HG03066 (cell line): ENCODE measurements at regions not wholly inside any gene's neighbourhood (a gene's known extent, or its start where the extent isn't known, plus 50 kb on each side); places are given as distances from the start of the nearest gene placed in this dataset.
"Not testable (repeated sequence)": the region's sequence is repeated elsewhere in the genome, so short reads cannot be mapped to it uniquely, and the experiment has no call there.

ENCODE experiments used
- ATAC-seq: cut with Tn5 transposase; IDR thresholded peaks from one replicate; pipeline ENCODE4 v1.9.1; 2021; ENCODE audit warnings: low read depth; ENCODE audit not compliant: unreplicated experiment

DNA sequence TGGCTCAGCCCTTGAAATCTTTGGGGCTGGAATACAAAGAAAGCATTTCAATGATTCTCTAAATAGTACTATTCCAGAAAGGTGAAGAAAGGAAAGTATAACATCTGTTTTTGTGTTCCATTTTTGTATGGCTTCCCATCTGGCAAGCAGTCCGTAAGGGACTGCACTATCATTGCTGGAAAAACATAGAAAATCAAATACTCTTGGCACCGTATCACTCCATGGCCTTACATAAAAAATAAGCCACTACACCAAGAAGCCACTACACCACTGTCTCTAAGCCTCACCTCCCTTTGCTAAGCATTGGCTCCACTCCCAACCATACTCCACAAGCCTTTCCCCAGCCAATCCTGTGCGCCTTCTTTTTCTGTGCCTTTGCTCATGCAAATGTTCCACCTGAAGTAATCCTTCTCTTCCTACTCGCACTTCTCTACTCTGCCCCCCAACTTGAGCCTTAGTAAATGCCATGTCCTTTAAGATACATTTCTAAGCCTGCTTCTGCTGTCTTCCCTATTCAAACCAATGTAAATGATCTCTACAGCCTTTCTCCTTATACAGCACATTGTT lies 454.6 kb upstream of the TUSC1 start:
- ATAC-seq = no peak

DNA sequence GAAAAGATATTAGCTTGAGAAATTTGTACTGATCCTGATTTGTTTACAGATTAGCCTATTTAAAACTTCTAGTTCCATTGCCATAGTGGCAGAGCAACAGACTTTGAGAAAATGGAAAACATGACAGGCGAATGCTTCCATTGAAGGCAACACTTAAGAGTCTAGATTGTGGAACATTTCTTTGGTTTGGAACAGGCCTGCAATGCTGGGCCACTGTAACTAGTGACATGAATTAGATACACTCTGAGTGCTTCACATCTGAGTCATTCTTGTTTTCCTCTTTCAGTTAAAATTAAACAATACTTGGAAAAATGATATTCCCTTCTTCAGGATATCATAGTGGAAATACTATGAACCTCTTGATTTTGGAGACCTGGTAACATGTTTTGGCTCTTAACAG lies 453.6 kb upstream of the TUSC1 start:
- no peak for ATAC-seq

DNA sequence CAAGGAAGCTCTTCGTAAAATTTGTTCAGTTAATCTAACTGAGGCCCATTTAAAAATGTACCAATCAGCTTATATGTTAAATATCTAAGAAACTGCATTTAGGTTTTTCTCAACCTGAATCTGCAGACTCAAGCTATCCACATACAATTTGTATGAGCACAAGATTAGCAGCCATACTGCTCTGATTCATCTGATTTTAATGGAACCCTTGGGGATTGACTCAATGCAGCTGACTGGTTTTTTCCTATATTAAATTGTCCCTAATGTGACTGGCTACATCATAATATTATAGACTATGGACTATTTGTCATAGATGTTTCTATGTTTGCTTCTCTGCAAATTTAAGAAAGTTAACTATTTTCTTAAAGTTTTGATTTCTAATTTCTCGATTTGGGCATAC lies 451.0 kb upstream of the TUSC1 start:
- ATAC-seq = no peak

DNA sequence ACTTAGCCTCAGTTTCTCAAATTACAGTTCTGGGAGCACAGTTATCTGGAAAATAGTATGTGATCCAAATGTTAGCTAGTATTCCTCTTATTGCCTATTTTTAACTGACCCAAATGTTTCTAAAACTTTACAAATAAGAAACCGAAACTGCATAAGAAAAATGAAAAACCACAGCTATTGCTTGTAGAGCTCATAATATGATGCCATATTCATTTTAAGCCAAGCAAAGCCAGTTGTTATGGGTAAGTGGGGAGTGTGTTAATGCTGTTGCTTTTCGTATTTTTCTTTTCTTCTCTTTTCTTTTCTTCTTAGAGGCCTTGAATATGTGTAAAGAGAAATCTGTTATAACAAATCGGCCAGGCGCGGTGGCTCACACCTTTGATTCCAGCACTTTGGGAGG lies 447.4 kb upstream of the TUSC1 start:
- ATAC-seq = no peak

DNA sequence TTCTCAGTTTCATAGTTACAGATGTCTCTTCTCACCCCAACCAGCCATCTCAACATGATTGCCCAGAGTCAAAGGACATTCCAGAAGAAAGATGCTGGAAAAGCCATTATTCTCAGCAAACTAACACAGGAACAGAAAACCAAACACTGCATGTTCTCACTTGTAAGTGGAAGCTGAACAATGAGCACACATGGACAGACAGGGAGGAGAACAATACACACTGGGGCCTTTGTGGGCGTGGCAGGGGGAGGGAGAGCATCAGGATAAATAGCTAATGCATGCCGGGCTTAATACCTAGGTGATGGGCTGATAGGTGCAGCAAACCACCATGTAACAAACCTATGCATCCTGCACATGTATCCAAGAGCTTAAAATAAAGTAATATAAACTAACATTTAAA lies 437.8 kb upstream of the TUSC1 start:
- not testable (repeated sequence) for ATAC-seq

DNA sequence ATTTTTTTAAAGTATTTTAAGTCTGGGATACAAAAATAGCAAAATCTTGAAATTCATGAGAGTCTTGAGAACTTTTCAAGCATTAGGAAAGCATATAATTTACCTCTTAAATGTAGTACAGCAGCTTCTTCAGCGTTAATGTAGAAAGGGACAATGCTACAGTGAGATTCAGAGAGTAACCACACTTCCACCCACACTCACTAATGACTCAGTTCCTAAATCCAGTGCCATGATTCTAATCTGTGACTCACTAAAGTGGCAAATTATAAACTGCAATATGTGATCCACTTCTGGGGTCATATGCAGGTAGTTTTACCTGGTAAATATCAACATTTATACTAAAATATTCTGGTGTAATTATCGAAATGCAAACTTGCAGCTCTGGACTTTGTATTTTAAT lies 434.5 kb upstream of the TUSC1 start:
- no peak for ATAC-seq

DNA sequence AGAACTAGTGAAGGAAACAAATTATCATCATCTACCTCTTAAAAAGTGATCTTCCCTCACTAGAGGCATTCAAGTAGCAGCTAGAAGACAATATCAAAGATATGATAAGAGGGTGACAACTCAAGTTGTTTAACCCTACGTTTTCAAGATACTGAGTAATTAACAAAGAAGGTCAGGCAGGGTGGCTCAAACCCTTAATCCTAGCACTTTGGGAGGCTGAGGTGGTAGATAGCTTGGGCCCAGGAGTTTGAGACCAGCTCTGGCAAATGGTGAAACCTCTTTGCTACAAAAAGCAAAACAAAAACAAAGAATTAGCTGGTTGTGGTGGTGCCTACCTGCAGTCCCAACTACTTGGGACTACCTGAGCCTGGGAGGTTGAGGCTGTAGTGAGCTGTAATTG lies 408.2 kb upstream of the TUSC1 start:
- no peak for ATAC-seq

DNA sequence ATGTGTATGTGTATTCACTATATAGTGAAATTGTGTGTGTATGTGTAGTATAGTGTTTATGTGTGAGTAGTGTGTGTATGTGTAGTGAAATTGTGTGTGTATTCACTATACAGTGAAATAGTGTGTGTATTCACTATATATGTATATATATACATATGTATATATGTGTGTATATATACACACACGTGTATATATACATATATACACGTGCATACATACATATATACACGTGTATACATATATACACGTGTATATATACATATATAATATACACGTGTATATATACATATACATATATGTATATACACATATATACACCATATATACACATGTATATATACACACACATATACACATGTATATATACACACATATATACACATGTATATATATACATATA lies 403.6 kb upstream of the TUSC1 start:
- no peak for ATAC-seq

DNA sequence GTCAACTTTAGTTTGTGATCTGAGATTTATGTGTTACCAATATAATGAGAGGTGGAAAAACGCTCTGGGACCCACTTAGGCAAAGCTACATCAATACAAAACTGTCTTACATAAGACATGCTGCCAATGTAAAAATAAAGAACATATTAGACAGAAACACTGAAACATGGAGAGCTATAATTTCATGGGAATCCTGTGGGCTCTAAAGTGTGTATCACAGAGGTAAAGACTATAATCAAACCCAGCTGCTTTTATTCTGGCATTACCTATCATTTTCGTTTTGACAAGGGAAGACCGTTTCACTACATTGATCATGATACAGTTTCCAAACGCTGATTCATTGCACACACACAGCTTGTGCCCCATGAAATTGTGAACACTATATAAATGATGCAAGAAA lies 400.5 kb upstream of the TUSC1 start:
- ATAC-seq = no peak

DNA sequence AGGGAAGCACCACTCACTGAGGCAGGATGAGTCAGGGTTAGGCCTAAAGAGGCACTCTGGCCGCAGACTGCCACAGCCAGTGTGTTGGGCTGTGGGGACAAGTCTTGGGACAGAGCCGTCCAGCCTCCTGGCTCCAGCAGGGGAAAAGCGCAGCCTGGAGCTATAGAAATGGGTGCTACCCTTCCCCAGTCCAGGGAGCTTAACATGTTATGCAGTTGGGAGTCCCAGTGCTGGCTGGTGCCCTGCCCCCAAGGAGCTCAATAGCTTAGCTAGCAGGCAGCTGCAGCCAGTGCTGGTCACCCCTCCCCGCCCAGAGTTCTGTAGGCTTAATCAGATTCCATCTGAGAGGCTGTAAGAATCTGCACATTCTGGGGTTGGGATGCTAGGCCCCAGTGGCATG lies 399.6 kb upstream of the TUSC1 start:
- no peak for ATAC-seq

DNA sequence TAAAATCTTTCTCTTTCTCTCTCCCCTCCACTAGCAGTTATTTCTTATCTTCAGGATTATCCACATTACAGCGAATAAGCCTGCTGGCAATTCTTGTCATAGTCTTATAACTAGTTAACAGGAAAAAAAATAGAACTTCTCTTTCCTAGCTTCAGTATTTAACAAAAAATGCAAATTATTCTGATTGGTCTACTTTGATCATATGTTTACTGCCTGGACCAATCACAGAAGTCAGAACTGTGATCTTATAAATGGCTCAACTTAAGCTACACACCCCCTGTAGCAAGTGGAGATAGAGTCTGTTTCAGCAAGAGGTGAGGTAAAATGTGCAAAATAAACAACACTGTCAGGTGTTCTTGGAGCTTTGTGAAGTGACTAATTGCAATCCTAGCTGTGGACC lies 389.4 kb upstream of the TUSC1 start:
- no peak for ATAC-seq

DNA sequence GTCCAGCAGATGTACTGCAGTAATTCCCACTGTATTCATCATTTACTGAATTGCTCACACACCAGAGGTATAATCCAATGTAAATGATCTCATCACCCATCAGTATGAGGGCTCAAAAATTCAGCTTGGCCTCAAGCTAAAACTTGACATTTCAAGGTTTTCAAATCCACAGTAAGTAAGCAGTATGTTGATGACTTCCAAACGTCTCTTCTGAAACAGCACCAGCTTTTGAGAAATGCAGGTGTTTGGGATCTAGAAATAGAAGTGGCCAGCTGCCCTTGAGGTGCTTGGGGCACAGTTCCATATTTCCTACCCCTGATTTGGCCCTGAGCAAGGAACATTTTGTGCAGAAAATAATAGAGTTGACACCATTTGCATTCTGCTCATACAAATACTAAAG lies 388.0 kb upstream of the TUSC1 start:
- ATAC-seq = no peak

DNA sequence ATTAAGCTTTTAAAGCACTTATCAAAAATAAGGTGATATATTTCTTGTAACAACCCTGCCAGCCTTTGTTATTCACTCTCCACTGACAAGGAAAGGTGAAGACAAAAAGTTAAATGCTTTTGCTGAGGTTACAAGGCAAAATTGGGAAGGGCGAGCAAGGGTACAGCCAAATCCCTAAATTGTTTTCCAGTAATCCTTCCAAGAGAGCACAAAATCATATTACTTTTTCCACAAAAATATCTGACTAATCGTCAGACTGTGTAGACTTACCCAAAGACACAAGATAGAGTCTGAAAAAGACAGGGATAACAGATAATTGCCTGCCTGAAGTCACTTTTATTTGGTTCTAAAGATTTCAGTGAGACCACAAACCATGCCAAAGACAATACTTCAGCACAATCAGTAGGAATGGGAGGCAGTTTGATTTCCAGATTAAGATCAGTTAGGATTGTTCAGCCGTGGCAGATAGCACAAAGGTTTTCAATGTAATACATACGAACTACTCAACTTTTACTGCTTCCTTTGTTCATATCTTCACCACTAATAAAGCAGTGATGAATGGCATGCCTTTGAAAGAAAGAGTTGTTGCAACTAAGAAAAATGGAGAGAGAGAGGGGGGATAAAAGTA lies 383.8 kb upstream of the TUSC1 start:
- ATAC-seq = no peak

DNA sequence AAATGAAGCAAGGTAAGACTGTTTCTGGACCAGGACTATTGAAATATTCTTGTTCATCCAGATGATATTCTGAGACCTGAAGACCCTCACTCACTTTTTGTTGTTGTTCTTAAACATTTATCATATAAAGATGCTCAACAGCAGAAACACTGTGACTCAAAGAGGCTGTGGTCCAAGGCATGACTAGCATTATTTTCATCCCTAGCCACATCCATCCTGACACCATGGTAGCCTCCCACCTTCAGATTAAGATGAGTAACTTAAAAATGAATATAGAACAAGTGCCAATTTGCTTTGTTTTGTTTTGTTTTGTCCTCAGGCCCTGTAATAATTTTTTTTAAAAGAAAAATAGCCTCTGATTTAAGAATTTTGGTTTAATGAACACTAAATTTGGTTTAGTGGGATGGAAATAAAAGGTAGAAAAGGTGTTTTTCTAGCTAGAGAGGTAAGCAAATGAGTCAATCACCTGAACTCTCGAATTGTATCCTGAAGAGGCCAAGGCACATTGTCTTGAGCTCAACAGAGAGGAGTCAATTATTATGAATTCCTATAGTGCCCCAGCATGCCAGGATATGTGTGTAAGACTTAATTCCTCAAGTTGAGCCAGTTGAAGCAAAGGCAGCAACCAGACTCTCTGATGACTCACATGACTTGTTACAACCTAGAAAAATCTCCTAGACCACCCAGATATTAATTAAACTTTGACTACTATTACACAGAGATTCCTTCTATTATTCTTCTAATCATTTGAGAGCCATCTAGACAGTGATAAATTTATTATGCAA lies 380.1 kb upstream of the TUSC1 start:
- ATAC-seq = no peak

DNA sequence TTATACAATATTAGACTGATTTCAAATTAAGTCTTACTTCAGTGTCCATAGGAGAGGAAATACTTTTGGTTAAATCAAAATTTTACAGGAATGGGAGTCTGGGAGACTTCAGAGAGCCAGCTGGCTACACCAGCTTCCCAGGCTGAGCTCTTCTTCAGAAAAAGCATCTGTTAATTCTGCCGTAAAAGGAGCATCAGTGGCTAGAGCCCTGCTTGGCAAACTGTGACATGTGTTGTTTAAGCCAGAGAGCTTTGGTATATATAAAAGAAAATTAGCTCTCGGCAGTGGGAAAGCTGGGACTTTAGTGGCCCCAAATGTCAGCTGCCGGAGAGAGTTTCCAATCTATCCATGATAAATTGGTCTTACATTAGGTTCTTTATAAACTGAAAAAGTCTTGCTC lies 378.8 kb upstream of the TUSC1 start:
- ATAC-seq = no peak

DNA sequence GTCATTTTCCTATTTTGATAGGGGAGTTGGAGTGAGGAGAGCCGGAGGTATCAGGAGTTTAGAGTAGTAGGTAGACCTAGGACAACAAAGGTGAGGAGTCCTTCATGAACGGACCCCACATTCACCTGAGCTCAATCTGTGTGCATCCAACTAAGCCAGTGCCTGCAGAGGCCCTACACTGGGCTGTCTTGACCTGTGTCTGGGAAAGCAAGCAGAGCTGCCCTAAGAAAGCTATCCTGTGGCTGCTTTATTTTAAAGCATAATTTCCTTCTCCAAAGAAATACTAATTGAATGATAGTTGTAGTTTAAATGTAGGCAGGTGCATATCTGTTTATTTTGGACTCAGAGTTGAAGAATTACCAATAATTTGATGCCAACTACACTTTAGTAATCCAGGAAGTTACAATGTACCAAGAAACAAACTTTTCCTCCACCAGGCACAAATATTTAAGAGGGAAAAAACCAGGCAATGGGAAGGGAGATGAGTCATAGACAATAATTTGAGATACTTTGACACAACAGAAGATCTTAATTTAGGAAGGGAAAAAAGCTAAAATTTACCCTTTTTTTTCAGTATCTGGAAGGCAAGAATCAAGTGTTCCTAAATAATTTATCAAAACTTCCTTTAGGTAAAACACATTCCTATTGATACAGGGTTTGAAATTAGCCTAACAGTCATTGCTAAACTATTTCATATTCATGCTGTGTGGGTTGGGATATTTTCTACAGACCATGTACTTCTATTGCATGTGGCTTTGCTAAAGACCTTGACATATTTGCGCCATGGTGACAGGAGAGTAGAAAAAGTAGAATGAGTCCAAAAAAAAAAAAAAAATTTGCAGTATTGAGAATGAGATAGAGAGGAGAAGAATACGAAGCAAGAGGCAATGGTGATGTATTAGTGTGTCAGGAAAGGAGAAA lies 376.6 kb upstream of the TUSC1 start:
- no peak for ATAC-seq

DNA sequence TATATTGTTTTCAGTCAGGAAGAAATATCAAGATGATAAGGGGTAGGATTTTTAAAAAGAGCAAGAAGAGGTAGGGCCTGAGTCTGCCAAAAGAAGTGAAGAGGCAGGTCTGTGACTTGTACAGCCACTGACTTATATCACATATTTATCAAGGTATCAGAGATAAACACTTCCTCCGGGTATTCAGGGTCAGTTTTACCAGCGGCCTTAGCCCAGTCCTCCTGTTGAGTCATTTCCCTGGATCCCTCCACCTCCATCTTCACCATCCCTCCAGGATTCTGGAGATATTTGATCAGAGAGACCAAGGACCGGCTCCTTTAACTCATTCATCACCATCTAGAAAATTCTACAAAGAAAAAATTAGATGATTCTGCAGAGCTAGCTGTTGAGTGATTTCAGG lies 375.7 kb upstream of the TUSC1 start:
- ATAC-seq = no peak

DNA sequence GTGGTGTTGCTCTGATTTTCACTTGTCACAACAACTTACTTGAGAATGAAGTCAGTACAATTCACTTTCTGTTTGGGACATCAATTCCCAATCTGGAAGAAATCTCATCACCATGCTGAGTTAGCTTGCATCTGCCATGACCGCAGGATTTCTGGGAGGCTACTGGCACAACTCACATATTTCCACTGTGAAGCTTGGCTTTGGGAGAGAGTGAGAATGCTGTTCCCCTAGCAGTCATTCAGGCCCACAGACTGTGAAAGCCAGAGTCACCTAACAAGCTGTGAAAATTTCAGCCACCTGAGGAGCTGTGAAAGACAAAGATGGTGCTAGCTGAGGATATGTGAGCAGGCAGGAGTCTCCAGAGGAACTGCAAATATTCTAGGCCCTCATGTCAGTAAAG lies 365.2 kb upstream of the TUSC1 start:
- ATAC-seq = no peak

DNA sequence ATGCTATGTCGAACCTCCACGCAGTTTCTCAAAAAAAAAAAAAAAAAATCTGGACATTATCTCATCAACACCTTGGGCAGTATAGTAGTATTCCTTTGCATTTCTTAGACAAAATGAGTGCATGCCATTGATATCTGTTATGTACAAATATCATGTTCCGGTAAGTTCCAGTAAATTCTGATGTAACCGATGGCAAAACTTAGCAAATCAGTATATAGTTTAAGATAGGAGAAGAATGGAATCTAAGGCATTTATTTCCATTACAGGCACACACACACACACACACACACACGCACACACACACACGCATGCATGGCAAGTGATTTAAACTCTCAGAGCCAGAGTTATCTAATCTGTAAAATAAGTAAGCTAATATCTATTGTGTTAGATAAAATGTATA lies 356.5 kb upstream of the TUSC1 start:
- no peak for ATAC-seq

DNA sequence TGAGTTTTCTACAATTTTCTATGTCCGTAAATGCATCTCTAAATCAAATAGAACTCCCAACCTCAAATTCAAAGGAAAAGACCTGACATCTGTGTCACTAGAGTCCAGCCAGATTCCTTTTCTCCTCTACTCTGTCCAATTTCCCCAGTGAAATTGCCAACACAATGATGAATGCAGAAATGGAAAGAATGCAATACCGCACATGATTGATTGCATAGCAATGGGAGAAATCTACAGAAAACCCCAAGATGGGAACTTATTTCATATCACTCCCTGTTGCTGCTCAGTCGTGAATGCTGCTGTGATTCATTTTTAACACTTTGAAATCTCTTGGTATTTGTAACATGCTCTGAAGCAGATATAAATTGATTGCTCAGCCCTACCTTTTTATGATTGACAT lies 355.1 kb upstream of the TUSC1 start:
- ATAC-seq = no peak

DNA sequence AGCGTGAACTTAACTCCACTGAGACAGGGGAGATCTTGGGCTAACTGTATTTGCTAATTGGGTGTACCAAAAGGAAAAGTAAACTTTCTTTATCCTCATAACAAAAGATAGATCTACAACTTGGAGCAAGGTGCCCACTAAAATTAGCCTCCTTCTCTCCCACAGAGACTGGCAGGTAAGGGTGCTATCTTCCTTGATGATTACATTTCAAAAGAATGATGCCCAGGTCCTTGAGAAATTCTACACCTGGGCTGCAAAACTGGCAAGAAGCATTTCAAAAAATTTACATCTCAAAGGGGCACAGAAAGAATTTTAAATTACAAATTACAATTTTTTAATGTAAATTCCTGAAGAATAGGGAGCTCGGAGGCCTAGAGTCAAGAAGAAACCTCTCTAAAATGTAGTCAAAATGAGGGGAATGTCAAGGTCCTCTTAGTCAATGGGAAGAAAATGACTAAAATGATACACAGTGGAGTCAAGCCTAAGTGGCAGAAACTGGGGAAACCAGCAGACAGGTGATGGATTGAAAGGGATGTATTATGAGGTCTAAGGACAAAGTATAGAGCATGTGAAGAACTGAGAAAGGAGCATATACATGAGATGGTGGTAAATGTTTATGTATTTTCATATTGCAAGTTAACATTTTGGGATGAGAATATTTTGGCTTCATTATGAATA lies 348.3 kb upstream of the TUSC1 start:
- ATAC-seq = no peak
